ENCODE measurements at regions not wholly inside any gene's neighbourhood (a gene's known extent, or its start where the extent isn't known, plus 50 kb on each side); places are given as distances from the start of the nearest gene placed in this dataset.
"Not testable (repeated sequence)": the region's sequence is repeated elsewhere in the genome, so short reads cannot be mapped to it uniquely, and the experiment has no call there.

DNA sequence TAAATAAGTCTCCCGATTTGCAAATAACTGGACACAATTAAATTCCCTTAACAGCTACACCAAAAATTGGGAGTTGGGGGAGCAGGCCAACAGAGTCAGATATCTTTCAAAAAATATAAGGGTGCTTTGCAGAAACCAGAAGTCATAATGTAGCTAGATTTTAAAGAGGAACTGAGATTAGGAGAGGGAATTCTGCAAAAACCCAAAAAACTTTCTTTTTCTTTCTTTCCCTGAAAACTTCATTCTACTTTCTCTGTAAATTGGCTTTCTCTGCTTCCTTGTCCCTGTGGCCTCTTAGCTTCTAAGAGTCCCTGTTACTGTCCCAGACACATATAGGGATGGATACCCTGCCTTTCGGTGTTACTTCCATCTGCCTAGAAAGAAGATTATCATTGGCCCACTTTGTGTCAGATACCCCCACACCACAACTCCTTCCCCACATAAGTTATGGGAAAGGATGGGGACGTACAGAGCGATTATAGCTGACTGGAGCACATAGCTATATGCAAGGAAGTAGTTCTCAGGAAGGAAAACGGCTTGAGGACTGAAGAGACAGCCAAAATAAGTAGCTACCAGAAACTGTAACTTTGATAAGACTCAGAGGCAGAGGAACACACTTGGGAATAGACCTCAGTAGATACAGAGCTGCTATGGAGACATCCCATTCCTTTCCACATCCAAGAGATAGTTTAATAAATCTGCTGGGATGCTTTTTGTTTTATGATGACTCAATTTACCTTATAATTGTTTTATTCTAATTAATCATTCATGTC is 129.1 kb upstream of the TGFBR2 start:
- Mint-ChIP-seq H3K4me1 (ENCODE audit: low read depth) (peaks cover 24% of the 10 kb centered on the region), H3K36me3 (no peaks in the 10 kb centered on the region), H3K4me3 (no peak overlapping the region), H3K9me3 (peaks cover 12% of the 10 kb centered on the region), H3K27me3 (no peaks in the 10 kb centered on the region), H3K27ac (no peak overlapping the region)
- ChIA-PET POLR2A (interaction anchor here (1.5 kb wide), 1 partner anchor 9 kb away, joined by 3 read pairs; no protein-coding TSS in a partner anchor), CTCF (interaction anchor here (0.8 kb wide), 1 partner anchor 10 kb away, joined by 4 read pairs; no protein-coding TSS in a partner anchor)
- intact Hi-C loops (cut with micrococcal nuclease) = loop anchor here (5.0 kb wide), 1 partner anchor 125 kb away; no protein-coding TSS in a partner anchor
- no peak for DNase-seq

DNA sequence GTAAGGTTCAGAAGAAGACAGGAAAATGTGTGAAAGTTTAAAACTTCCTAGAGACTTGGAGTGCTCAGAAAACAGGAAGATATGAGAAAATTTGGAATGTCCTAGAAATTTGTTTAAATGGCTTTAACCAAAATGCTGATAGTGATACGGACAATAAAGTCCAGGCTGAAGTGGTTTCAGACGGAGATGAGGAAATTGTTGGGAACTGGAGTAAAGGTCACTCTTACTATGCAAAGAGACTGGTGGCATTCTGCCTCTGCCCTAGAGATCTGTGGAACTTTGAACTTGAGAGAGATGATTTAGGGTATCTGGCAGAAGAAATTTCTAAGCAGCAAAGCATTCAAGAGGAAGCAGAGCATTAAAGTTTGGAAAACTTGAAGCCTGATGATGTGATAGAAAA is 126.7 kb upstream of the TGFBR2 start:
- H3K9me3 Mint-ChIP-seq = peaks cover 12% of the 10 kb centered on the region
- DNase-seq, H3K4me3 Mint-ChIP-seq, H3K27me3 Mint-ChIP-seq, H3K27ac Mint-ChIP-seq, H3K36me3 Mint-ChIP-seq, POLR2A ChIA-PET: not testable (repeated sequence)
- intact Hi-C loops (cut with micrococcal nuclease) = loop anchor here (5.0 kb wide), 1 partner anchor 127 kb away; no protein-coding TSS in a partner anchor
- CTCF ChIA-PET = interaction anchor here (0.6 kb wide), 1 partner anchor 142 kb away, joined by 3 read pairs; no protein-coding TSS in a partner anchor
- peaks cover 16% of the 10 kb centered on the region for H3K4me1 Mint-ChIP-seq (ENCODE audit: low read depth)

DNA sequence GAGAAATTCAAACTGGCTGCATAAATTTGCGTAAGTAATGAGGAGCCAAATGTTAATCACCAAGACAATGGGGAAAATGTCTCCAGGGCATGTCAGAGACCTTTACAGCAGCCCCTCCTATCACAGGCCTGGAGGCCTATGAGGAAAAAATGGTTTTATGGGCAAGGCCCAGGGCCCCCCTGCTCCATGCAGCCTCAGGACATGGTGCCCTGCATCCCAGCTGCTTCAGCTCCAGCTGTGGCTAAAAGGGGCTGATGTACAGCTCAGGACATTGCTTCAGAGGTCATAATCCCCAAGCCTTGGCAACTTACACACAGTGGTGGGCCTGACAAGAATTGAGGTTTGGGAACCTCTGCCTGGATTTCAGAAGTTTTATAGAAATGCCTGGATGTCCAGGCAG is 126.2 kb upstream of the TGFBR2 start:
- H3K9me3 Mint-ChIP-seq = peaks cover 12% of the 10 kb centered on the region
- H3K36me3 Mint-ChIP-seq; H3K4me3 Mint-ChIP-seq; H3K27ac Mint-ChIP-seq; H3K27me3 Mint-ChIP-seq; intact Hi-C loops (cut with micrococcal nuclease); POLR2A ChIA-PET; DNase-seq: not testable (repeated sequence)
- CTCF ChIA-PET = interaction anchor here (0.6 kb wide), 1 partner anchor 141 kb away, joined by 3 read pairs; no protein-coding TSS in a partner anchor
- peaks cover 16% of the 10 kb centered on the region for H3K4me1 Mint-ChIP-seq (ENCODE audit: low read depth)

DNA sequence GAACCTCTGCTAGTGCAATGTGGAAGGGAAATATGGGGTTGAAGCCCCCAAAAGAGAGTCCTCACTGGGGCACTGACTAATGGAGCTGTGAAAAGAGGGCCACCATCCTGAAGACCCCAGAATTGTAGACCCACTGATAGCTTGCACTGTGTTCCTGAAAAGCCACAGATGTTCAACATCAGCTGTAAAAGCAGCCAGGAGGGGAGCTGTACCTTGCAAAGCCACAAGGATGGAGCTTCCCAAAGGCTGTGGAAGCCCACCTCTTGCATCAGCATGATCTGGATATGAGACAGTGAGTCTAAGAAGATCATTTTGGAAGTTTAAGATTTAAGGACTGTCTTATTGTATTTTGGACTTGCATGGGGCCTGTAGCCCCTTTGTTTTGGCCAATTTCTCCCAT is 125.8 kb upstream of the TGFBR2 start:
- intact Hi-C loops (cut with micrococcal nuclease) = no loop called here
- ChIA-PET CTCF (no interaction called here), POLR2A (interaction anchor here (1.0 kb wide), 1 partner anchor 18 kb away, joined by 3 read pairs; no protein-coding TSS in a partner anchor)
- H3K27me3 Mint-ChIP-seq = no peaks in the 10 kb centered on the region
- H3K27ac Mint-ChIP-seq = no peak overlapping the region
- DNase-seq = no peak
- no peaks in the 10 kb centered on the region for H3K36me3 Mint-ChIP-seq
- H3K4me3 Mint-ChIP-seq = no peak overlapping the region
- H3K4me1 Mint-ChIP-seq (ENCODE audit: low read depth) = peaks cover 12% of the 10 kb centered on the region
- peaks cover 13% of the 10 kb centered on the region for H3K9me3 Mint-ChIP-seq

DNA sequence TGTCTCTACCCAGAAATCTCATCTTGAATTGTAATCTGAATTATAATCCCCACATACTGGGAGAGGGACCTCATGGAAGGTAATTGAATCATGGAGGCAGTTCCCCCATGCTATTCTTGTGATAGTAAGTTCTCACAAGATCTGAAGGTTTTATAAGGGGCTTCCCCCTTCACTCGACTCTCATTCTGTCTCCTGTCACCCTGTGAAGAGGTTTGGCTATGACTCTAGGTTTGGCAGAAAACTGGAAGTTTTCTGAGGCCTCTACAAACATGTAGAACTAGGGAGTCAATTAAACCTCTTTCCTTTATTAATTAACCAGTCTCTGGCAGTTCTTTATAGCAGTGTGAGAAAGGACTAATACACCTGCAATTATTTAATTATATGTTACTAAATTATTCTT is 125.2 kb upstream of the TGFBR2 start:
- Mint-ChIP-seq H3K4me3 (no peak overlapping the region), H3K9me3 (peaks cover 15% of the 10 kb centered on the region), H3K4me1 (ENCODE audit: low read depth) (peaks cover 12% of the 10 kb centered on the region), H3K27ac (no peak overlapping the region), H3K27me3 (no peaks in the 10 kb centered on the region), H3K36me3 (no peaks in the 10 kb centered on the region)
- DNase-seq = no peak
- intact Hi-C loops (cut with micrococcal nuclease) = no loop called here
- CTCF ChIA-PET = no interaction called here
- POLR2A ChIA-PET = interaction anchor here (1.0 kb wide), 1 partner anchor 18 kb away, joined by 3 read pairs; no protein-coding TSS in a partner anchor

DNA sequence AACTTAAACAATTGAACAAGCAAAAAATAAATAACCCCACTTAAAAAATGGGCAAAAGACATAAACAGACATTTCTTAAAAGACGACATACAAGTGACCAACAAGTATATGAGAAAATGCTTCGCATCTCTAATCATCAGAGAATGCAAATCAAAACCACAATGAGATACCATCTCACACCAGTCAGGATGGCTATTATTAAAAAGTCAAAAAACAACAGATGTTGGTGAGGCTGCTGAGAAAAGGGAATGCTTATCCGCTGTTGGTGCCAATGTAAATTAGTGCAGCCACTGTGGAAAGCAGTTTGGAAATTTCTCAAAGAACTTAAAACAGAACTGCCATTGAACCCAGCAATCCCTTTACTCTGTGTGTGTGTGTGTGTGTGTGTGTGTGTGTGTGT is 122.2 kb upstream of the TGFBR2 start:
- H3K27ac Mint-ChIP-seq, CTCF ChIA-PET, H3K27me3 Mint-ChIP-seq: not testable (repeated sequence)

DNA sequence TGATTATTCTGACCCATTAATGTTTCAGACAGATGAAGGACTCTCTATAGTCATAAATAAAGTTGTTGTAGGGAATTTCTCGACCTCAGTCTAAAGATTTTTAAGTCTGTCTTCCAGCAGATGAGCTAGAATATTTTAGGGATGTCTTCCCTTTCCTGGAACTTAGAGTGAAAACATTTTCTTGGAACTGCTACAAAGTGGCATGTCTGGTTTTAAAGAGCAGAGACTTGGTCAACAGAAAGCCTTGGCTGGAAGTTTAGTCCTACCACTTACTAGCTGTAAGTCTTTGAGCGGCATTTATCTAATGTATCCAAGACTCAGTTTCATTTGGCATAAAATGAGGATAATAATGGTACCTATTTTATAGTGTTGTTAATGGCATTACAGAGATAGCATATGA is 120.0 kb upstream of the TGFBR2 start:
- CTCF ChIA-PET = no interaction called here
- H3K4me3 Mint-ChIP-seq = no peak overlapping the region
- H3K27me3 Mint-ChIP-seq = no peaks in the 10 kb centered on the region
- DNase-seq = no peak
- no peak overlapping the region for H3K27ac Mint-ChIP-seq
- intact Hi-C loops (cut with micrococcal nuclease) = no loop called here
- peaks cover 21% of the 10 kb centered on the region for H3K9me3 Mint-ChIP-seq
- H3K36me3 Mint-ChIP-seq = peaks cover 10% of the 10 kb centered on the region
- no peaks in the 10 kb centered on the region for H3K4me1 Mint-ChIP-seq (ENCODE audit: low read depth)
- POLR2A ChIA-PET = interaction anchor here (1.8 kb wide), 1 partner anchor 8 kb away, joined by 3 read pairs; no protein-coding TSS in a partner anchor

More for the DNA sequence above, 122.2 kb upstream of the TGFBR2 start:
- H3K4me3 Mint-ChIP-seq; intact Hi-C loops (cut with micrococcal nuclease); H3K36me3 Mint-ChIP-seq; H3K4me1 Mint-ChIP-seq (ENCODE audit: low read depth); DNase-seq; POLR2A ChIA-PET: not testable (repeated sequence)
- peaks cover 21% of the 10 kb centered on the region for H3K9me3 Mint-ChIP-seq

DNA sequence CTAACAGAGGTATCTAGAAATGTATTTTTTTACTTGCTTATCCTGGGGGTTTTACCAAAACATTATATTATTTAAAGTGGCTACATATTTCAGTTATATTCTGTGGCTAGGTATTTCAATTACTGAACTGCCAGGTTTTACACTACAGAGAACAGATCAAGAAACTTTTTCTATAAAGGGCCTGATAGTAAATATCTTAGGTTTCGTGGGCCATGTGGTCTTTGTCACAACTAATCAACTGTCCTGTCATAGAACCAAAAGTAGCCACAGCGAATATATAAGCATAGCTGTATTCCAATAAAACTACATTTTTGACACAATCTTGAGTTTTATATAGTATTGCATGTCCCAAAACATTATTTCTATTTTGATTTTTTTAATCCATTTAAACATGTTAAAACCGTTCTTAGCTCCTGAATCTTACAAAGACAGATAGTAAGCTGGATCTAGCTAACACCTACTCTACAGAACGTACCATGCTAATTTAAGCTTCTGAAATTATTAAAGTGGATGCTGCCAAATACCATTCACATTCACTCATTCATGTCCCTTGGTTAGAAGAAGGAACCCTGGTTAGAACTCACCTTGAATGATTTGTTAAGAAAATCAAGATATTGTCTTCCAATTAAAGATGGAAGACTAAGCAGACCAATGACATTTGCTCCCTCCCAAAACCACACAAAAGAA is 118.2 kb upstream of the TGFBR2 start:
- H3K27me3 Mint-ChIP-seq = no peaks in the 10 kb centered on the region
- ChIA-PET CTCF (no interaction called here), POLR2A (no interaction called here)
- H3K9me3 Mint-ChIP-seq = peaks cover 21% of the 10 kb centered on the region
- no peak overlapping the region for H3K27ac Mint-ChIP-seq
- DNase-seq = no peak
- H3K36me3 Mint-ChIP-seq = peaks cover 10% of the 10 kb centered on the region
- intact Hi-C loops (cut with micrococcal nuclease) = no loop called here
- no peaks in the 10 kb centered on the region for H3K4me1 Mint-ChIP-seq (ENCODE audit: low read depth)
- H3K4me3 Mint-ChIP-seq = no peak overlapping the region

DNA sequence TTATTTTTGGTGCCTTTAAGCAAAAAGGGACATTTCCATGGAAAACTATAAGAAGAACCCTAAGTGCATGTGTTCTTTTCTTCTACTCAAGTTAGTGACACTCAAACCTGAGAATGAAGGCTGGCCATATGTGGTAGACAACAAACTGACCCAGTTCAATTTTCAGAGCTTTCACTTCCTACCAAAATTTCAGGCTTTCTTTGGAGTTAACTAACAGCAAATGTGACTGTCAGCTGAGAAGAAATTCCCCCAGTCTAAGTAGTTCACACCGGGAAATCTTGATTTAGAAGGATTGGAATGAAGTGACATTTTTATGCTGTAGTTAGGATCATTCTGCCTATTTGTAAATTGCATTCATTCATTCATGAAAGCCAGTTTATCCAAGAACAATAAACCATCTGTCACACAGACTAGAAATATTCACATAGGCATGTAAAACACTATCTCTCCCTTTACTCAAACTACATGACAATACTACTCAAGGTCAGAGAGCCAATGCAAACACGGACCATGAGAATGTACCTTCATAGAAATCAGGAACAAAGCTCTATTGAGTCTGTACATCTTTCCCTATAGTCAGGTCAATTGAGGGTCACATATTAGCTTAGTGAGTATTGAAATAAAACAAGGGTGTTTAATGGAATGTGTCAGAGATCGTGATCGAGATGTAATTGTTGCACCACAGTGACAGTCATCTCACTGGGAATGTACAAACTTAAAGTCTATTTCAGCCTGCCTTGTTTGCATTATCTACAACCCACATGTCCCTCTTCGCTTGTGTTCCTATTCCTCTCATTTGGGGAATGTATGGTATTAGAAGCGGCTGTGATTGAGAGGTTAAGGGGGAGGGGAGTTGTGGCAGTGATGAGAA is 113.8 kb upstream of the TGFBR2 start:
- POLR2A ChIA-PET = interaction anchor here (0.6 kb wide), 1 partner anchor 270 kb away, joined by 3 read pairs; no protein-coding TSS in a partner anchor
- Mint-ChIP-seq H3K4me1 (ENCODE audit: low read depth) (no peaks in the 10 kb centered on the region), H3K4me3 (no peak overlapping the region), H3K27ac (no peak overlapping the region), H3K9me3 (peaks cover 17% of the 10 kb centered on the region), H3K27me3 (no peaks in the 10 kb centered on the region), H3K36me3 (peaks cover 10% of the 10 kb centered on the region)
- intact Hi-C loops (cut with micrococcal nuclease) = no loop called here
- no peak for DNase-seq
- CTCF ChIA-PET = no interaction called here

DNA sequence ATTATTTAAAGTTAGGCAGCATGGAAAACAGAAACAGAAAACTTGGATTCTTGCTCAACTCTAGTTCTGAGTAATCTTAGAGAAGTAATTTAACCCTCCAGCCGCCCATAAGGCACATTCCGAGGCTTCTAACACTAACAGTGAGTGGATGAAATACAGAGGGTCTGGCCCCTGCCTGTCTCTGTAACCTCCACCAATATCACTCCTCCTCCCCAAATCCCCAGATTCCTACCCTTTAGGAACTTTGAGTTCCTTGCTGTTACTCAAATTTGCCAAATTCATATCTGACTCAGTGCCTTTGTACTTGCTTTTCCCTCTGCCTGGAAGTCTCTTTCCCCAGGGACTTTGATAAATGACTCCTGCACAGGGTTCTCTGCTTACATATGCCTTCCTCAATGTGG is 112.5 kb upstream of the TGFBR2 start:
- intact Hi-C loops (cut with micrococcal nuclease) = no loop called here
- peaks cover 10% of the 10 kb centered on the region for H3K9me3 Mint-ChIP-seq
- POLR2A ChIA-PET = no interaction called here
- peaks cover 6% of the 10 kb centered on the region for H3K36me3 Mint-ChIP-seq
- no peak overlapping the region for H3K27ac Mint-ChIP-seq
- no peaks in the 10 kb centered on the region for H3K4me1 Mint-ChIP-seq (ENCODE audit: low read depth)
- H3K27me3 Mint-ChIP-seq = no peaks in the 10 kb centered on the region
- CTCF ChIA-PET = no interaction called here
- no peak overlapping the region for H3K4me3 Mint-ChIP-seq
- no peak for DNase-seq

DNA sequence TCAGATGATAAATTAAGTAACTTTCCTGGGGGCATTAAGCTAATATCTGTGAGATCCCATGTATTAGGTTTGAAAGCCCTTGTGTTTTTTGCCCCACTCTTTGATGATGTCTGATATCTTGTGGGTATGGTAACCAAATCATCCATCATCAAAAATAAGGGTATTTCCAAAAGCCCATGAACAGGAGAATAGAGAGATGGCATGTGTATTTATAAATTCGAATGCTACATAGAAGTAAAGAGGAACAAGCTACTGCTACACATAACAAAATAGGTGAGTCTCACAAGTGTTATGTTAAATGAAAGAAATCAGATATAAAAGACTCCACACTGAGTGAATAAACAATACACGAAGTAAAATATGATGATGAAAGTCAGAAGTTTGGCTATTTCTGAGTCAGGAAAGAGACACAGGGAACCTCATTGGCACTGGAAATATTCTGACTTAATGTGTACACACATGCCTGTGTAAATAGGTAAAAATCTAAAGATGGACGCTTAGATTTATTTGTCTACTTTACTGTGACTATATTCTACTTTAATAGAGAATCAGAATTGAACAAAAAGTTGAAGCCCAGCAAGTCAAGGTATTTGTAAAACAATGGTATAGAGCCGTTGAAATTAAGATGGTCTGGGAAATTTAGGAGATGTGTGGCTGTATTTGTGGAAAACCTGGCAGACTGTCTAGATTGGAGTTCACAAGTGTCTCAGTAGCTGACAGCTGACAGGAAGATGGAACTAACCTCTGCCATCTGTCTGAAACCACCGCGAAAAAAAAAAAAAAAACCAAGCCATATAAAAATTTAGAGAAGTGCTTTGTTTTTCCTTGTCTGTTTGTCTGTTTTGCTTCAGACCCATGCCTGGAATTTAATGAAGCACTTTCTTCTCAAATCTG is 111.0 kb upstream of the TGFBR2 start:
- Mint-ChIP-seq H3K9me3 (no peaks in the 10 kb centered on the region), H3K36me3 (no peaks in the 10 kb centered on the region), H3K4me1 (ENCODE audit: low read depth) (peaks cover 11% of the 10 kb centered on the region), H3K27ac (no peak overlapping the region), H3K4me3 (no peak overlapping the region), H3K27me3 (no peaks in the 10 kb centered on the region)
- ChIA-PET POLR2A (interaction anchor here (0.7 kb wide), 1 partner anchor 363 kb away, joined by 3 read pairs; no protein-coding TSS in a partner anchor), CTCF (no interaction called here)
- intact Hi-C loops (cut with micrococcal nuclease) = no loop called here
- no peak for DNase-seq

Measured in activated CD4-positive, alpha-beta memory T cell treated with anti-CD3 and anti-CD28 coated beads for 36 hours (primary cell).